ENCODE measurements at regions not wholly inside any gene's neighbourhood (a gene's known extent, or its start where the extent isn't known, plus 50 kb on each side); places are given as distances from the start of the nearest gene placed in this dataset.

DNA sequence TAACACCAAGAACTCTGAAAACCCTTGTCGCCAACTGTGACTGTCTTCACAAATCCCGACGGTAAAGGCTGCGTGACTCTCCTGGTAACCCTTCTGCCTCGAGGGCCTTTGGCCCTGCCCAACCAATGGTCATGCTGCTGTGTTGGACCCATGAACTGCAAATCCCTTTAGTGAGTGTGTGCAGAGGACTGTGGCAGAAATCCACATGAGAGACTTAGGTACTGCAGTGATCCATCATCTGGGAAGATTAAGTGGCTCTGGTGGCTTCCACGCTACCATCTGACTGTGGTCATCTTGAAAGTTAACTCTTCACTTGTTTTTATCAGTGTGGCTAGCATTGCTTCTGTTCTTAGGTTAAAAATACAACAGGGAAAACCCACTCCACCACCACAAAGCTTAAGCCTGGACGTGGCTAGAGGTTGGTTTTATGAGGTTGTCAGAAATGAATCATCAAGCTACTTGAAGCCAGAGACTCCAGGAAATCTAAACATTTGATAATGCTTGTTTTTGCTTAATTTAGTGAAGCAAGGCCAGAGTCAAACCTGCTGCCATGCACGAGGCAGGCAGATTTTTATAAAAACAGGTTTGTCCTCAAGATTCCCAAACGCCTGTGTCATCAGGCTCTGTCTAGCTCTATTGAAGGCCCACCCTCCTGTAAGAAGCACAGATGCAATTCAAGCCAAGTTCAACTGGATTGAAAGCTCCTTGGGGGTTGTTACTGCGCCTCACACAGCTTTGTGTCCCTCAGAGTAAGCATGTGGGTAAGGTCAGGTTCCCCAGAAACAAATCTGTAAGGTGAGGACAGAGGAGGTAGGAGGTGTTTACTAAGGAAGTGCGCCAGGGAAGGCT is 52.7 kb upstream of the ERCC6L2 start:
- DNase-seq: no peak

DNA sequence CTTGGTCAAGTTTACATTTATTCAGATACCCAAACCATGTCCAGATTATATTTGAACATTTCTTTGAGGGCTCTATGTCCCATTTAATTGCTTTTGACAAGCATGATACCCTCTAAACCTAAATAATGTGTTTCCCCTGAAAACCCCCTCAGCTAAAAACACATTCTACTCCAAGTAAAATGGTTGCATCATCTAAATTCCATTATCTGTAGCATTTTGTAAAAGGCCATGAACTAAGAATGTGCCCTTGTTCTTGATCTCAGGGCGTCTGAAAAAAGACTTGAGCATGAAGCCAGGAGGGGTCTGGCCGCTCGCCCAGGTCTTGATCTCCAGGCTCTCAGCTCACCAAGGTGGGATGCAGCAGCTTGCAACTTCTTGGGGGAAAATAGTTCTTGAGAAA is 53.5 kb upstream of the ERCC6L2 start:
- no peak for DNase-seq

DNA sequence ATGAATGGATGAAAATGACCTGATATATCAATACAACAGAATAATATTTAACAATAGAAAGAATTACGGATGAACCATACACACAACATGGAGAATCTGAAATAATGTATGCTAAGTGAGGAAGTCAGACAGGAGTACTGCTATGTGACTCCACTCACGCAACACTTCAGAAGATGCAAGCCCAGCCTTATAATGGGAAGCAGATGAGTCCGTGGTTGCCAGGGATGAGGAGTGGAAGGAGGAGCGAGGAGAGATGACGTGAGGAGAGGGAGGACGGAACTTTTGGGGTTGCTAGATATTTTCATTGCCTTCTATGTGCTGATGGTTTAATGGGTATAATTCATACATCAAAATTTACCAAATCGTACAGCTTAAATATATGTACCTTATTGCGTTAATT is 55.4 kb upstream of the ERCC6L2 start:
- no peak for DNase-seq

DNA sequence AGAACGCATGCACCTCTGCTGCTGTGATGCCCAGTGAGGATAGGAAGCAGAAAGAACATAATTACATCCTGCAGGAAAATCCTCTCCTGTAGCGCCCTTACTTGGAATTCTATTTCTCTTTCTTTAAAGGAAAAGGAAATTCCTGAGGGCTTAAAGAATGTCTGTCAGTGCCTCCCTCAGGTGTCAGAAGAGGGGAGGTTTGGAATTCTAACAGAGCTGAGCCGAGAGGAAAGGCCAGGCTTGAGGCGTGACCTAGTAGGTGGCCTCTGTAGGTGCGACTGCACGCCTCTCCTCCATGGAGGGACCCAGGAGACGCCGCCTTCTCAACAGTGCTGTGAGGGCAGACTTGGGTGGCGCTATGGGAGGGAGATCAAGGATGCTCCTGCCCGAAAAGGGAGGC is 55.9 kb upstream of the ERCC6L2 start:
- no peak for DNase-seq

DNA sequence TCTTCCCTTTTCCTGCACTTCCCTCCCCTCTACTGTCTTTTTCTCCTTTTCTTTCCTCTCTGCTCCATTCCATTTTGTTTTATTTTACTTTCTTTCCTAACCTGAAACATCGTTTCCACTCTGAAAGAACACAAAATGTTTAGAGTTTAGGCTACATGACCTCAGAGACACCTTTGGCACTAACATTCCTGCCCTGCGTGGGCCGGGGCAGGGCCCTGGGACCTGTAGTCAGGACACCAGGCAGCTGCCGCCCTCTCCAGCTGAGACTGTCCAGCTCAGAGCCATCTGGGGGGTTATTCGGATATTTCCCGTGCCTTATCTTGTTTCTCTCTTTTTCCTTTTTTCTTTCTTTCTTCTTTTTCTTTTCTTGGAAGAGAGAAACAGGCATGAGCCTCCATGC is 58.3 kb upstream of the ERCC6L2 start:
- DNase-seq: no peak

DNA sequence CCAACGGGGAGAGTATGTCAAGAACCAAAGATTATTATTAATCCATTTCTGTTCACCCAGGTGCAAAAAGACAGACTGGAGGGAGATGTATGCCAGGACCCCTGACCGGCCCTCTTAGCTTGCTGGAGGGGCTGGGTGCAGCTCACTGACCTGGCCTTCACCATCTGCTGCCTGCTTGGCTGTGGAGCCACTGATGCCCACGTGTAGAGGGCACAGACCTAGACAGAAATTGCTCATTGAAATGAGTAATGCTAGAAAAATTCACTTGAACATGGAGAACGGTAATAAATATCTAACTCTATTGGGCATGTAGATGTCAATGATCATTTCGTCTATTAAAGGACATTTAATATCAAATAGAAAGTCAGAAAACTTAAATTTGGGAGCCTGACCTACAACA is 58.8 kb upstream of the ERCC6L2 start:
- no peak for DNase-seq

DNA sequence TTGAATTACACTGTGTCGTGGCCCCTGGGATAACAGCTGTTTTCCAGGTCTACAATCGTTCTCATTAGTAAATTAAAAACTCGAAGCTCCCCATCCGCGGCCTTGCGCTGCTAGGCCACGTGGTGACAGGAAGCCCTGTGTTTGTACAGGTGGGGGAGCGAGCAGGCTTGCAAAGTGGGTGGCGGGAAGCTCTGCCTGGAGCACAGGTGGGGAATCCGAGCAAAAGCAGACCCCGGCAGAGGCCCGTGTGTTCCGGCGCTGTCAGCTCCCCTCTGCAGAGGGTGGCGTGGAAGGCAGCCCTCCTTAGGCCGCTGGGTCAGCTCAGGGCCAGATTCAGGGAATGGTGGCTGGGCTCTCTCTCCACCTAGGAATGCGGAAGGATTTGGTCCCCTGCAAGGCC is 59.5 kb upstream of the ERCC6L2 start:
- DNase-seq: no peak

DNA sequence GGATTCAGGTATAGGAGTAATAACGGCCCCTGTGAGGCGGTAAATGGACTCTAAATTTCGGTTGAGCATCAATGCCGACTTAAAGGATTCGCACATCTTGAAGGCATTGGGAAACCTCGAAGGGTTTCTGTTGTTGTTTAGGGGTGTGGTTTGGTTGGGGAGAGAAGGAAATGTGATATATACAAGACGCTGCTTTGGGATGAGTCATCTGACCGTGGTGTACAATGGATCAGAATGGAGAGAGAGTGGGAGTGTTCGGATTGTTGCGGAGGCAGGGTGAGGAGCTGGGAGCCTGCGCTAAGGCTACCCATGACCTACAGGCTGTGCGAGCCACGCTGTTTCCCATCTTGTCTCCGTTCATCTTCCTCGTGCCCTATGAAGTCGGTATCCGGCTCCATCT is 60.4 kb upstream of the ERCC6L2 start:
- DNase-seq: no peak

DNA sequence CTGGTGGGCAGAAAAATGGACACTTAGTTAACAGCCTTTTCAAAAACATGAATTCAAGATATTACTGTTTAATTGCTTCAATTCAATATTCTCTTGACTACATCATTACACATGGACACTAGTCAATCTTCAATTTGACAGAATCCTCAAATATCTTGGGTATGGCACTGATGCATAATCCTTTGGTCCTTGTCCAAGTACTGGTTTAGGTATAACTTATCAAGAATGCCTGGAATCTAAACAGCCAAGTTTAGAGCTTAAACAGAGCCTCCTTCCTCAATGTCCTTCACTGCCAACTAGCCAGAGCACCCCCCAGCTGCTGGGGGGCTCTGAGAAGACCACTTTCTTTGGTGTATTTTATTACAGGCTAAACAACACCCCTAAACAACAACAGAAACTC is 61.6 kb upstream of the ERCC6L2 start:
- no peak for DNase-seq

DNA sequence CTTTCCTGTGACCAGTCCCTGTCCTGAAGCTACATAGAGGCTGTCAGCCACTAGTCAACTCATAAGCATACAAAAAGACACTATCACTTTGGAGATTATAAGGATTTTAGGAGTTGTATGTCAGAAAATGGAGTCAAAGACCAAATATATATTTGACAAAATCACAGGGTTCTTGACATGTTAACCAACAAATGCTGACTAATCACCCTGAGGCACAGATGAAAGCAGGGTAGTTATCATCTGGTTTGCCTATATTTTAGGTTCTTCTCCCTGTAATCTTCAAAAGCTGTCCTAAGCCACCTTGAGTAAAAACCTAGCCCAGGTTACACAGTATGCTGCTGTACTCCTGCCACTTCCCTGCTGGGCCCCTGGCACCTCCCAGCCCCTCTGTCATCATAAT is 64.7 kb upstream of the ERCC6L2 start:
- no peak for DNase-seq

DNA sequence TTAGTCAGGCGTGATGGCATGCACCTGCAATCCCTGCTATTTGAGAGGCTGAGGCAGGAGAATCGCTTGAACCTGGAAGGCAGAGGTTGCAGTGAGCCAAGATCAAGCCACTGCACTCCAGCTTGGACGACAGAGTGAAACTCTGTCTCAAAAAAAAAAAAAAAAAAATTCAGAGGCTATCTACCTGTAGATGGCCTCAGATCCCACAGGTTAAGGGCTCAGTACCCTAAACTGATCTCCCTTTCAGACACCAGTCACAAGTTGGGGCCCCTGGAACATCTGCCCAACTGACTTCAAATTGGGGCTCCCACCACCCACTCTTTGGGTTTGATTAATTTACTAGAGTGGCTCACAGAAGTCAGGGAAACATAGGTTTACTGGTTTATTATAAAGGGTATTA is 65.4 kb upstream of the ERCC6L2 start:
- DNase-seq: no peak

DNA sequence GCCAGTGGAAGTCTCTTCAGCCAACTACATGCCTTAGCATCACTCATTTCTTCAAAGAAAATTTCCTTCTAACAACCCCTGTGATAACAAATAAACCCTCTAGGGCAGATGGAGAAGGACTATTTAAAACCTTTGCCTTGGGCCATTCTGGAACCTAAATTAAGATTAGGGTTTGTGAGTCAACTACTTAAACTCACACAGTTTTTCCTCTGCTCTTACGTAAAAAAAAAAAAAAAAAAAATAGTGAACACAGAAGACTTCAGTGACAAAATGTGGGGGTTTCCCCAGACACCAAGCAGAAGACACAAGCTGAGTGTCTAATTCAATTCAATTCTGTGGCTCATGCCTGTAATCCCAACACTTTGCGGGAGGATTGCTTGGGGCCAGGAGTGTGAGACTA is 65.8 kb upstream of the ERCC6L2 start:
- no peak for DNase-seq

DNA sequence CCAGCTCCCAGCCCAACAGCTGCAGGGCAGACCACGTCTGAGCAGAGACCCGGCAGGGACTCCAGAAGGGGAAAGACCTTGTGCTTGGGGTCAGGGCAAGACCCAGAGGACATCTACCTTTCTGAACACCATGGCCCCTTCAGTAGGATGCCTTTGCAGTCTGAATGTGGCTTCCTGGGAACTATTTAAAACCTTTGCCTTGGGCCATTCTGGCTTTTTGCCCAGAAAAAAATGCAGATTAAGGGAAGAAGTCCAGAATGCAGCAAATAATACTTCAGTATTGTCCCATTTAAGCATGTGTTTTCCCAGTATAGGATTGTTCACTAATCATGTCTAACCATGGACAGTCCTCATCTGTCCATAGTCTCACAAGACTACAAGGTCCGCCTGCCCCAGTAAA is 67.5 kb upstream of the ERCC6L2 start:
- DNase-seq: no peak

DNA sequence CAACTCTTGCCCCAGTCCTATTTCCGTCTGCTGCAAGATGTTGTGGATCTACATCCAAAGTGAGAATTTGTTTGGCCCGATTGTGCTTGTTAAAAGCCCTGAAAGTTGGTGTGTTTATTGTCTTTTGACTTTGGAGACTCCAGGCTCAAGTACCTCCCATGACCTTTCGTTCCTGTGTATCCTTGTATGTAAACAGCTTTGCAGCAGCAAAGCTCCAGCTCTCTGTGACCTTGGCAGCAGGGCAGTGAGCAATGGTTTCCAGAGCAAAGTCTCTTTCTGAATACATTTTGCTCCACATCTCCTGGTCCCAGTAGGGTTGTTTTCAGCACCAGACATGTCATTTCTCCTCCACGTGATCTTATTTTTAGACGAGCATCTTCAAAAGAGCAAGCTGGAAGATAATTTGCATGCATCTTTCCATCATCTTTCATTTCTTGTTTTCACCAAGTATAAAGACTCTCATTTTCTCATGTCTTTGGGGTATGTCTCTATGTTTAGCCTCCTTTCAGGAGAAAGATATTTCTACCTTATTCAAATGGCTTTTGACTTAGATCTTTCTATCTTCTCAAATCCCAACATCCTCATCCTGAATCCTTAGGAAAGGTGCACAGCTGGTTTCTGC is 68.1 kb upstream of the ERCC6L2 start:
- no peak for DNase-seq

DNA sequence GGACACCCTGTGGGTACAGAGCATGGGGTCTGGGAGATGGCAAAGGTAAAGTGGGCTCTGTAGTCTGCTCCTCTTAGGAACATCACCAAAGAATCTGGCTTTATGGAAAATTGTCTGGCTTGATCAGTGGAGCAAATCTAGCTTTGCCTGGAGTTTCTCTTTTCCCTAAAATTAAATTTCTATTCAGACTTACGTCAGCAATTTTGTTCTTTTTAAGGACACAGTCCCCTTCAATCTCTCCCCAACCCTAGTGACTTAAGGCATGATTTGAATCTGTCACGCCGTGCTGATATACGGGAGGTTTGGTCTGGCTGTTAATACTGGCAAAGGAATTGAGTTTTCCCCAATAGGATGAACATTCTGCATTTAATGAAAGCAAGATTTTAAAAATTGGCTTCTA is 72.3 kb upstream of the ERCC6L2 start:
- no peak for DNase-seq

DNA sequence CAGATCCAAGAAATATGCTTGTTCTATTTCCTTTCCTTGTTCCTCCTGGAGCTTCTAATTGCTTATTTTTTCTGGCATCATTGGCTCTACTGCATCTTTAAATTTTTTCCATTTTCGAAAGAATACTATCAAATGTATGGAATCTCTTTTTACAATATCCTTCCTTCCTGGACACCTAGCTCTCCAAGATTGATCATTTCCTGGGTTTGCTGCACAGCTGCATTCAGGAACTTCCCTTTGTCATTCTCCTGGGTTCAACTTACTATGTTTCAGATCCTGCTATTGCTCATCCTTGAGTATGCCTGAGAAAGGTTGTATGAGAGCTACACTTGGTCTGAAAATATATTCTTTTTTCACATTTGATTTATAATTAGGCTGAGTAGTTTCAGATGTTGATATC is 73.7 kb upstream of the ERCC6L2 start:
- DNase-seq: no peak

DNA sequence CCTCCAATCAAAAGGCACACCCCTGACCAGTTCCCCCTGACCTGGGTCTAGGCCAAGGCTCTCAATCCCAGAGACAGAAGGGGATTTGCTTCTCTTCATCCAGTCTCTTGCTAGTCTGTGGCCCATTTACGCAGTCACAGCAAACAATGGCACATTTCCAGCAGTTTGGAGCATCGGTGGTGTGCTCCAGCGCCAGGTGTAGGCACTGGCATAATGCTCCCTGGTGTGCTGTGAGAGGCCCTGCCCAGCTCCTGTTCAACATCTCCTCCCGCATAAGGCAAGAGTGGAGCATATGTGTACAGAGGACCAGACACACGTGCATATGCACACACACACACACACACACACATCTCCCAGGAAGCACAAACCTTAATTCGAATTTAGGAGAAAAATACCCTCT is 79.5 kb upstream of the ERCC6L2 start:
- DNase-seq: no peak

DNA sequence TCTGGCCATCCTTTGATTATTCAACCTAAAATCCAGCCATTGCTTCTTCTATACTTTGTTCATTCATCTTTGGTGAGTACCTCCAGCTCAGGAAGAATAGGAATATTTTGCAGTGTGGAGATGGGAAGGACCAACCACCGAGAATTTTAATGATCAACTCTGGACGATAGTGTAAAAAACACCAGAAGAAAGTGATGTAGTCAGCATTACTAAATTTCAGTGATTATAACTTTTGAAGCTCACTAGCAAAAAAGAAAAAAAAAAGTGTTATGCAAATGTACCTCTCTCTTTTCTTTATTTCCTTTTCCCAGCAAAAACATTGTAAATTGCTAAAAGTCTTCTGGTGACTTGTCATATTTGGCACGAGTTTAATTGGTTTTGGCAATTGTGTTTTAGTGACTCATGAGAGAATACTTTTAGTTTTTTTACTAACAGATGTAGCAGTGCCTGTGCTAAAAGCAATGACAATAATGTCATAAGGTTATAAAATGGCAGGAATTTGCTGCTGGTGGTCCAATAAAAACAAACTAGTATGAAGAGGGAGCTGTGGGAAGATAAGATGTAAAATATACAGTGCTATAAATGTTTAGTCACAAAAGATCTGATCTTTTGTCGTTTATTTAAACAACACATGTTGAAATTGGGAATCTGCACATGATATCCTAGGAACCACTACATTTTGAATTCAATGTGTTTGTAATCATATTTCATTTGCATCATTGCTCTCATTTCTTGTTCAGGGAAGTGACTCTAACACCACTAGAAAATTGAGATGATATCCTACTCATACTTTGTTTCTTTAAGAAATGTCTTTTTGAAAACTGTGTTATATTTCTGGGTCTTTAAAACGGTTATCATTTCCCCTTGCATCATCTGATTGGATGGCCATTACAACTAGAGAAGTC is 81.3 kb upstream of the ERCC6L2 start:
- DNase-seq: no peak

DNA sequence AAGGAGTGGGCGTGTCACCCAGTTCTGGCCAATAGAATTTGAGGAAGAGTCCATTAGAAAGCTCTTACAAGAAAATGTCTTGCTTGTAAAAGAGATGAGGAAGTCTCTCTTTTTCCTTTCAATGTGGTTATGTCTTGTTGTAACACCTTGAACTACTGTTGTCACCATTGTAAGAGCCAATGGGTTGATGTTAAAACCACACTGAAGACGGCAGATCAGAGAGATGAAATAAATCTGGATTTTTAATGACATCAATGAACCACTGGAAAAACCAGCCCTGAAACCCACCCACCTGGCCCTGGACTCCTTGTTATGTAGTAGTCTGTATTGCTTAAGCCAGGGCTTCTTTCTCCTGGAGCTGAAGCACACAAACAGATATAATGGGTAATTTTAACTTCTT is 83.8 kb upstream of the ERCC6L2 start:
- DNase-seq: no peak

DNA sequence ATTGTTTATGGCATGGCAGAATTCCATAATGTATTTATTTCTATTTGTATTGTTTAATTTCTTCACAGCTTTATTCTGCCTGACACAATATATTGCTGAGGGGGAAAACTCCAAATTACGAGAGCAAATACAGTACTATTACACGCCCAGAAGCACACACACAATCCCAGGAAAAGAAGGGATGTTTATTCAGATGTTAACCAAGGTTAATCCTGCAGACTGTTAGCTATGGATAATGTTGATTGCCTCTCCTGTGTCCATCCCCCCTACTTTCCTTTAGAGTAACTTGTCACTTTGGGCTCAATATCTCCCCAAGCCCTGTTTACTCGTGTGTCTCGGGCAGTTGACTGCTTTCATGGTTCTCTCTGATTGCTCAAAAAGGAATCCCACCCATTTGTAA is 84.2 kb upstream of the ERCC6L2 start:
- DNase-seq: no peak

DNA sequence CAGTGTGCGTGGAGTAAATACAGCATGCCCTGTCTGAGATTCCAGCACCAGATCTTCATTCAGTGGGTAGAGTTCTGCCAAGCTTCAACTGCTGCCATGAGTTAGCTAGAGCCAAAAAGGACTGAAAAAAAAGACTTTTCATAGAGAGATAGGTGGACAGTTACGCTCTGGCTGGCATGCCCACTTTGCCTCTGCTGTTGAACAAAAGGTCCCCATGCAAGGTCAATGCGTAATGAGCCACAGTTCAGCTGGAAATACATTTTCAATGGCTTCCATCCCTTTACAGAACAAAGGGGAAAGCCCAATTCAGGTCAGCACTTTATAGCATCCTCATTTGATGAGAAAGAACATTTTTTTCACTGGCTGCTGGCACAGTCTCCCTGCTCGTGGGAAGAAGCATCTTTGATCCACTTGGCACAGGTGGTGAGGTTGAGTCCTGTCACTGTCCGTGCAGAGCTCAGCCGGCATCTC is 86.9 kb upstream of the ERCC6L2 start:
- DNase-seq: no peak

DNA sequence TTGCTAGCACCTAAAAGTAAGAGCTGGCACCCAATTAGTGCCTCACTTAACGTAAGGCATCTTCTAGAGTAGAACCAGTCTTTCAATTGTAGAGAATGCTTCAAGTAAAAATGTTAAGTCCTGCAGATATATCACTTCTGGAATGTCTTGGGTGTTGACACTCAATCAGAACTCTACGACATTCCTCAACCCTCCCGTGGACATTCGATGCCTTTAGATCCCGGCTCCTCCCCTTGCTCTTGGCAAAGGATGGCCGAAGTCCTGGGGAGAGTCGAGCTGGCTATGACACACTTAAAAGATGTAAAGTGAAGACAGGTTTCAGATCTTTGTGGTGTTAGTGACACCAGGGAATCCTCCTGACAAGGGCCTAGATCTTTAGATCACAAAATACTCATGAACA is 87.5 kb upstream of the ERCC6L2 start:
- no peak for DNase-seq

DNA sequence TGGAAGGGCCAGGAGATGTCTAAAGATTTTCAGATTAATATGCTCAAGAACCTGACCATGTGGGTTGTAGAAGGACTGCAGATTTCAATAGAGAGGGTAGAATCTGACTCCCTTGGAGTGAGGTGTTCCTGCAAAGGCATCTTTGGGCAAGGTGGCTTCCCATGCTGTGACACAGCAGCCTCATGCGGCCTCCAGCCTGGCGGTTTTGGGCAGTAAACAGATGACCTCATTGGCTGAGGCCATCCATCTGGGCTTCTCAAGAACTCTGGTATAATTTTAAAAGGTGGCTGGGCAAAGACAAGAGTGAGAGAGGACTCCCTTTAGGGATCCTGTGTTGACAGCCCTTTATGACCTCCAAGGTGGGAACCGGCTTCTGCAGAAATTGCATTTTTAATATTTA is 90.3 kb upstream of the ERCC6L2 start:
- no peak for DNase-seq

DNA sequence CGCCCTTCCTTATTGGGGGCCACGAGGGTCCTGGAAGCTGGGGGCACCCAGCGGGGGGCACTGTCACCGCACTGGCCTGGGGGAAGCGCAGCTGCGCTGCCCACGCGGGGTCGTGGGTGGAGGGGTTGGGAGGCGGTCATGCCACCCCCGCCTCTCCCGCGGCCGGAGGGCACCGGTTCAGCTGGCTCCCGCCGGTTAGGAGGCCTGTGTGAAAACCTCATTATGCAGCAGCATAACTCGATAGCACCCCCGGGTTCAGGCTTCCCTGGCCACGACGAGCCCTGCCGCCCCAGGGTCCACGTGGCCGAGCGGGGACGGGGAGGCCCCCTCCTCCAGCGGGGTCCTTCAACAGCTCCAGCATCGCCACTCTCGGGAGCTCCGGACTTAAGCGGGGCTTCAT is 91.2 kb upstream of the ERCC6L2 start:
- no peak for DNase-seq
